ENCODE measurements at regions not wholly inside any gene's neighbourhood (a gene's known extent, or its start where the extent isn't known, plus 50 kb on each side); places are given as distances from the start of the nearest gene placed in this dataset.

DNA sequence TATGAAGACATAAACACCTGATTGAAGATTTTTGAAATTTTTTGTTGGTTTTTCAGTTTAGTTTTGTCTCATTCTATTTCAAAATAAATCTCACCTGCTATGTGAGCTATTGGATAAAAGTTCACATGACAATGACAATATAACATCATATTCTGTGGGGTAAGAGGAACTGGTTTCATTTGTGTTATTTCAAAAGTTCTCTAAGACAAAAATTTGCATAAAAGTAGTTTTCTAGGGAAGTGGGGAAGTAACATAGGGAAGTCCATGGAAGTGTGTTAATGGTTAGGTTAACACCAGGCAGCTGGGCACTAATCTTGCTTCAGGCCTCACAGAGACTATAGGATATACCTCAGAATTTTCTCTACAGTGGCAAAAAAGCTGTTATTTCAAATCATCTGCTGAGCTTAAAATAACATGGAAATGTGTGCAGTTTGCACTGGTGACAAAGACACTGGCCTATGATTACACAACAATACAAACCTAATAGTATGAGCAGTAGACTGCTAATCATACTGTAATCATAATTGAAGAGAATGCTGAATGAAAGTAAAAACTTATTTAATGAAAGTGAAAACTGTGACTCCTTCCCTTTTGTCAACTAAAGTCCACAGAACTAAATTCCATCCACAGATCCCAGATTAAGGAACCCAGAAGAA lies 710.6 kb upstream of the TMEM132C start:
- DNase-seq (ENCODE audit: low read depth in 2 of 2): no peak

DNA sequence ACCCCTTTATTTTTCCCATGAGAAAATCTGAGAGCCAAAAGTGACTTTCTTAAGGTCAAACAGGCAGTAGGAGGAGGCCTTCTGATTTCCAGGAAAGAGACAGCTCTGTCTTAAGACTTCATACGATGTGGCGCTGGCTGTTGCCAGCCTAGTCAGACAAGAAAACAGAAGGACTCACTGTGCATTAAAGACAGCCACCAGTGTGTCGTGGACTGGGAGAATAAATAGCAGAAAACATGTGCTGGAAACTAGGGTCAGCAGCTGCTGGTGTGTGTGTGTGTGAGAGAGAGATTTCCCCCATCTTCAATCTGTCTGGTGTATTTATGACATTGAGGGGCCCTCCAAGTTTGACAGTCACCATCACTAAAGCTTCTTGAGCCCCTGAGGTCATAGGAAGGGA lies 708.6 kb upstream of the TMEM132C start:
- no peak for DNase-seq (ENCODE audit: low read depth in 2 of 2)

DNA sequence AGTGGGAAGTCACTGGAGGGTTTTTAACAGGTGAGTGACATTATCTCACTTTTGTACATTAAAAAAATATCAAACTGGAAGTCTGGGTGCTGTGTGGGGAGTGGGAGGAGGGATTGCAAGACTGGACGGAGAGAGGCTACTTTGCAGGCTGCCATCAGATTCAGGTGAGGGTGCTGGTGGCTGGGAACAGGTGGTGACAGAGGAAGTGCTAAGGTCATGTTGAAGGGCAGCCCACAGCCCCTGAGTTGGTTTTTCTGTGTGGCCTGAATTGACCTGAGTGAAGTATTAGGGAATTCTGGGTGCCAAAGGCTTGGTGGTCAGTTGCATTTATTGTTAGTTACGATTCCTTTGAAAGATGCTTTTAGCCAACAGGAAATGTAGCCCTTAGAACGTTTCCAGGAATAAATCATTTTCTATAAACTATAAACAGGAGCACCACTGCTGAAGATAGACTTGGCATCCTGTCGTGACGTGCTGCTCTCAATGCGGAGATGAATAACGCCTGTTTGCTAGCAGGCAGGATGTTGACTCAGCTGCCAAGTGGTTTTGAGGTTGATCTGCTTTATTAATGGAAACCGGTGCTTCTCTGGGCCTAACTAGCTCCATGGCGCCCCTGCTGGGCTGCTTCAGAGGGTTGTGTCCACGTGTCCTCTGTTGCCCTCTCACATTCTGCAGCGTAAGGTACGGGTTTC lies 707.5 kb upstream of the TMEM132C start:
- peak; percentile 91 for DNase-seq (ENCODE audit: low read depth in 2 of 2)

DNA sequence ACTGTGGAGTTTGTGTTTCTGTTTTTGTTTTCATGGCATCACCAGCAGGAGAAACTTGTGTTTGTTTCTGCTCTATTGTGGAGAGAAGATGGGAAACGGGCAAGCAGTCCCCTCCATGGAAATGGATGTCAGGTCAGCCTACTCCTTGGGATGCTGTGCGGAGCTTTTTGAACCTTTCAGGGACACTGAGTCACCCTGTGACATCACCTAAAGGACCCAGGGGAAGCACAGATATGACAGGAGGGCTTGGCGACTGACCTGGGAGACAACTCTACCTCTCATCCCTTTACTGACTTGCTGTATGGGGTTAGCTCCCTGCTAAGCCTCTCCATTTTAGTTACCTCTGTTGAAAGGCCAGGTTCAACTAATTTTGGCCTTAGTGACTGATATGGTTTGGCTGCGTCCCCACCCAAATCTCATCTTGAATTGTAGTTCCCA lies 706.9 kb upstream of the TMEM132C start:
- DNase-seq (ENCODE audit: low read depth in 2 of 2): no peak

DNA sequence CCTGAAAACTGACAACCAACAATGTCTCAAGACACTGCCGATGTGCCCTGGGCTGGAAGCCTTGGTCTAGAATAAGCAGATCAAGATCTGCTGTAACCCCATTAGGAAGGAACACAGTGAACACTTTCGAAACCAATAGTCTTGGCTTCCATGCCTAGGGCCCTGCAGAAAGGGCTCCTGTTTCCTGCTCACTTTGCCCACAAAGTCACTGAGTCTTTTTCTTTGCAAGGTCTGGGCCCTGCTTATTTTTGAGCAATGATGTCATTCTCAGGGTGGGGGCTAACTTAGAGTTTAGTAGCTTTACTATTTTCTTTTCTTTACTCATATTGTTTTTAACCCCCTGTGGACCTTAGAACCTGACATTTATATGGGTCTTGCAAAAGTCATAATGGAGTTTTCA lies 704.2 kb upstream of the TMEM132C start:
- no peak for DNase-seq (ENCODE audit: low read depth in 2 of 2)

DNA sequence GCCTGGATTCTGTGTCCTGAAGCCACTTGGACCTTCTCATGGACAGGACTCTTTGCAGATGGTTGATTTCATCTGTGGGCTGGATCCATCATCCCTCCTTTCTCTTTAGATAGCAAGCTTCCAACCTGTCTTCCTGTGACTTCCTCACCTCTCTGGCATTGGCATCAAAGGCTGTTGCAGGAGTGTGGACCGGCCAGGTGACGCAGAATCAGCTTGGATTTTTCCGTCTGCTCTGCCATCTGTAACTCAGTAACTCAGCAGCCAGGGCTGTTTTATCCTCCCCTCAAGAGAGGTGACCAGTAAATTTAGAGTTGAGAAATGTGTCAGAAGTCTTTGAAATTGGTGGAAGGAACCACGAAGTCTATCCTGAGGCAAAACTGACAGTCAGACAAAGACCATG lies 701.7 kb upstream of the TMEM132C start:
- DNase-seq (ENCODE audit: low read depth in 2 of 2): no peak

DNA sequence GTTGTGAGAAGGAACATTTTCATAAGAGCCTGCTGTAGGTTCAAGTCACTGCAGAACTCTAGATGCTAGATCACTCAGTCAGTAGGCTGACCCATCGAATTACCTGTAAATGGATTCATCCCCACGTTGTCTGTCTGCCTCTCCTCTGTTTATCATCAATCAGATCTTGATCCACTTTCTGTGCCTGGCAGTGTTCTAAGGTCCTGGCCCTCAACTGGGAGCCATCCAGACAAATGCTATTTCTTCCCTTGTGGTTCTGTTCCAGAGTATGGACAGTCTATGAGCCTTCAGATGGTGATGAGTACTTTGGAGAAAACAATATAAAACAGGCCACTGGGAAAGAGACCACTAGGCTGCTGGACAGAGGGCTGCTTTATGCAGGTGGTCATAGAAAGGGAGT lies 699.4 kb upstream of the TMEM132C start:
- no peak for DNase-seq (ENCODE audit: low read depth in 2 of 2)

DNA sequence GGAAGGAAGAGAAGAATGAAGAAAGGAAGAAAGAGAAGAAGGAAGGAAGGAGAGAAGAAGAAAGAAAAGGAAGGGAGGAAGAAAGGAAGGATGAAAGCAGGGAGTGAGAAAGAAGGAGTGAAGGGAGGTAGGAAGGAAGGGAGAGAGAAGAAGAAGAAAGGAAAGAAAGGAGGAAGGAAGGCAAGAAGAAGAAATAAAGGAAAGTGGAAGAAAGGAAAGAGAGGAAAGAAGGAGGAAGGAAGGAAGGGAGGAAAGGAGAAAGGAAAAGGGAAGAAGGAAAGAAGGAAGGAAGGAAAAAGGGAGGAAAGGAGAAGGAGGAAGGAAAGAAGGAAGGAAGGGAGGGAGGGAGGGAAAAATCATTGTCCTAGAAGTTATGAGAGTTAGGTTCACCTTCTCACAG lies 696.6 kb upstream of the TMEM132C start:
- no peak for DNase-seq (ENCODE audit: low read depth in 2 of 2)

DNA sequence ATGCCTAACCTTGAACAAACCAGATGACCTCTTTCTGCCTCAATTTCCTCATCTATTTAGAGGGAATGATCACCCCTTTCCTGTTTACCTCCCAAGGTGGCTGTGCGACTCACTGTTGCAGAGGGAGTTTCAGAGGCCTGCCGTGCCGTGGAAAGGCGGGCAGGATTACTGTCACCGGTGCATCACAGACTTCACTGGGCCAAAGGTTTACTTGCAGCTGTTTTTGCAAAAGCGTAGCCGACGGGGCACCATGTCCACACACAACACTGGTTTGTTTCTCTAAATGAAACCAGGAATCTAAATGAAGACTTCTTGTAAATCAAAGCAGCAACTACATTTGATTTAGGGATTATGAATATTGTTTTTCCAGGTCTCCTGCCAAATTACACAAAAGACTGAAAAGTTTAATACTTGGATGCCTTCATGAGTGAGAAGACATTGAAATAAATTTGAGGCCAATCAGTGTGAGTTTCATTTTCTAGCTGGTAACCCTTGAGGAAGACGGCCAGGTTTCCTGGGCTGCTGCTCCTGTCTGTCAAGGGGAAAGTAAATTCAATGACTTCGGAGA lies 696.1 kb upstream of the TMEM132C start:
- DNase-seq (ENCODE audit: low read depth in 2 of 2): no peak

DNA sequence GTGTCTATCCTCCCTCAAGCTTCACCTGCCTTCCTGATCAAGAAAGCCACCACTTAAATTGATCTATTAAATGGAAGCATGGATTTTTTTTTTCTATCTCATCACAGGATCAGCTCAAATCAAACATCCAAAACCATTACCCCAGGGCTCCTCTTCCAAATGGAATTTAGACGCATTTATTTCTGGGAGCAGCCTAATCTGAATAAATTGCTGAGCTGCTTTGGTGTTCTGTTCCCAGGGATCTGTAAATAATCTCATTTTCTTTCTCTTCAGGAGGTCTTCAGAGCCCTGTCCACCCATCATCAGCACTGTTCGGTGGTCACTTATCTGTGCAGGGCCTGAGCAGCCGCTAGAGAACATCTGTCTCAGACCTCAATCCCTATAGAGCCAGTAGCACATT lies 695.4 kb upstream of the TMEM132C start:
- no peak for DNase-seq (ENCODE audit: low read depth in 2 of 2)

DNA sequence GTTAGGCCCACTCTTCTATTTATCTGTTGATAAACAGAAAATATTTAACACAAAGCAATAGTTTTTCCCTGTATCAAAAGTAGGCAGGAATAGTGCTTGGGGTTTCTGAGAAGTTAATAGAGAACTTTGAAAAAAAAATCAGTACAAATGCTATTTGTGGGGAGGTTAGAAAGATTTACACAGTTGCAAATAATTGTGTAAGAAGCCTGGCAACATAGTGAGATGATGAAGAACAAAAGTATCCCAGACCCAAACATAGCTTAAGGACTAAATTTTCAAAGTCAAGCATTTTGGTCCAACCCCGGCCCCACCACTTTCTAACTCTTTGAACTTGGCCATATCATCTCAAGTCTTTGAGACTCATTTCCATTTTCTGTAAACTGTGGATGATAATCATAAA lies 687.5 kb upstream of the TMEM132C start:
- no peak for DNase-seq (ENCODE audit: low read depth in 2 of 2)

DNA sequence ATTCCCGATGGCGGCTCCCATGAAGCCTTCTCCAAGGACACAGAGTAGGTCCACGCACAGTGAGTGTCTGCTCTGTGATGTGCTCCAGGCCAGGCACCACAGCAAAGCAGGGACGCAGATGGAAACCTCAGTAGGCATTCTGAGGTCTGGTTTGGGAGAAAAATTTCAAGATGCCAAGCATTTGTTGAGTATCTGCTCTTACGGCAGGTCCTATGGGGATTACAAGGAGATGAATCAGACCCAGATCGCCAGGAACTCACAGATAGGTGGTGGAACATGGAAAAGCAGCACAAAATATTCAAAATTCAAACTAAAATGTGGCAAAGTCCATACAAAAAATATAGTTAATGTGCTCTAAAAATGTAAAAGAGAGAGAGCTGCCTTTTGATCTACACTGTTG lies 684.9 kb upstream of the TMEM132C start:
- no peak for DNase-seq (ENCODE audit: low read depth in 2 of 2)

DNA sequence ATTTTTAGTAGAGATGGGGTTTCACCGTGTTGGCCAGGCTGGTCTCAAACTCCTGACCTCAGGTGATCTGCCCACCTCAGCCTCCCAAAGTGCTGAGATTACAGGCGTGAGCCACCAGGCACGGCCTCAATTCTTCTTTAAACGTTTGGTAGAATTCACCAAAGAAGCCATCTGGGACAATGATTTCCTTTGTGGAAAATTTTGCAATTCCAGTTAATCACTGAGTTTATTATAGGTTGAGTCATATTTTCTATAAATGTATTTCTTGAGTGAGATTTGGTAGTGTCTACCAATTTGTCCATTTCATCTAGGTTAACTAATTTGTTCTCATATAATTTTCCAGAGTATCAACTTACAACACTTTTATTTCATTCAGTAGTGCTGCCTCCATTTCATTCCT lies 683.9 kb upstream of the TMEM132C start:
- no peak for DNase-seq (ENCODE audit: low read depth in 2 of 2)

DNA sequence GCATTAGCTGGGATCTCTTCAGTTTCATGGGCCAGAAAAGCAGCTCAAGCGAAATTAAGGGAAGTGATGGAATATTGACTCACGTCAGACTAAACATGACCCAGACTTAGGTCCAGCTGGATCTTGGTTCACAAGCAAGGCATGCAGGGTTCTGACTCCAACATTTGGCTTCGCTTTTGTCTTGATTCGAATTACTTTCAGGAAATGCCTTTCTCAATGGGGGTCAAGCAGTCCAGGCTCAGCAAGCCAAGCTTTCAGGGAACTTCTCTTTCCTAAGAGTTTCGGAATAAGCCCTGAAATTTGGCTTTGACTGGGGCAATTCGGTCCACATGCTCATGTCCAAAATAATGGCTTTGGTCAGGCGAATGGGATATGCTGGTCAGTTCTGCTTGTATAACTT lies 678.7 kb upstream of the TMEM132C start:
- peak; percentile 67 to 70 for DNase-seq (ENCODE audit: low read depth in 2 of 2)

DNA sequence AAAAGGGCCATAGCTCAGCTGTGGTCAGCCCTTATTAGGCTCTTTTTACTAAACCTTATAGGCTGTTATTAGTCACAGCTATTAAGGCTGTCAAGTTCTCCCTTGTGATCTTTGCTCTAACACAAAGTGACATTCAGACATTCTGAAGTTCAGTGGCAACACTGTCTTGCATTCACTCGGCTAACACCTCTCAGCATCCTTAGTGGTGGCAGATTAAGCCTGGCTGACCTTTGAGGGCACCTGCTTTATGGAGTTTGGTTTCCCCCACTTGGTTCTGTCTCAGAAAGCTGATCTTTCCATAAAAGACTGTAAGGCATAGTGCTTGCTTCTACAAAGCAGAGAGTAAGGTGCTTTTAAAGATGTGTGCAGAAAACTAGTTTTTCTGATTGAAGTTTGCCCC lies 677.4 kb upstream of the TMEM132C start:
- no peak for DNase-seq (ENCODE audit: low read depth in 2 of 2)

DNA sequence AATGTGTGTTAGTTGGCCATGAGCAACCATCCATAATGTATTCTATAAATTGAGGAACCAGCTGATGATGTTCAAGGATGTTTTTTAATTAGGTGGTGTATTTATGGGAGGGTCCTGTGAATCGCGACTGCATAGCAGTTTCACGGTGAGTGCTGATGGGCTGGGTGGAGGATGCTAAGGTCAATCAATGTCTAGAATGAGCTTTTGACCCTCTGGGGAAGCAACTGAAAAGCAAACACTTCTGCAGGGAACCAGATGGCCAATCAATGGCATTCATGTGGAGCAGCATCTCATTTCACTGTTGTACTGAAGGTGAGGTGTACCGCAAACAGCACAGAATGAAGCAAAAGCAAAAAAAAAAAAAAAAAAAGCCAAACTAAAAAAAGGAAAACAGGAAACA lies 676.1 kb upstream of the TMEM132C start:
- no peak for DNase-seq (ENCODE audit: low read depth in 2 of 2)

DNA sequence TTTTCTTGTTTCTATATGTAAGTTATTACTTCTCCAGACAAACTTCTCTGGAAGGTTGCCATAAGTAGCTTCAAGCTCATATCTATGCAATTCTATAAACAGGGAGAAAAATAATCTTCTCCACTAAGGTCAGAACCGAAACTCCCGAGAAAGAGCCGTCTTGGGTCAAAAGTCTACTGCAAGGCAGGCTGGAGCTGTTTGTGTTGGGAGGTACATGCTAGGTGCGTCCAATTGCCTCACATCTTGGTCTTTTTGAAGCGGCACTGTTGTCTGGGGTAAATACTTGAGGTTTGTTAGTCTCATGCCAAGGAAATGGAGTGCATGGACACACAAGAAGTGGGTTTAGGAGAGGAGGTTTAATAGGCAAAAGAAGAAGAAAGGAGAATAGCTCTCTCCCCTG lies 674.7 kb upstream of the TMEM132C start:
- DNase-seq (ENCODE audit: low read depth in 2 of 2): no peak

DNA sequence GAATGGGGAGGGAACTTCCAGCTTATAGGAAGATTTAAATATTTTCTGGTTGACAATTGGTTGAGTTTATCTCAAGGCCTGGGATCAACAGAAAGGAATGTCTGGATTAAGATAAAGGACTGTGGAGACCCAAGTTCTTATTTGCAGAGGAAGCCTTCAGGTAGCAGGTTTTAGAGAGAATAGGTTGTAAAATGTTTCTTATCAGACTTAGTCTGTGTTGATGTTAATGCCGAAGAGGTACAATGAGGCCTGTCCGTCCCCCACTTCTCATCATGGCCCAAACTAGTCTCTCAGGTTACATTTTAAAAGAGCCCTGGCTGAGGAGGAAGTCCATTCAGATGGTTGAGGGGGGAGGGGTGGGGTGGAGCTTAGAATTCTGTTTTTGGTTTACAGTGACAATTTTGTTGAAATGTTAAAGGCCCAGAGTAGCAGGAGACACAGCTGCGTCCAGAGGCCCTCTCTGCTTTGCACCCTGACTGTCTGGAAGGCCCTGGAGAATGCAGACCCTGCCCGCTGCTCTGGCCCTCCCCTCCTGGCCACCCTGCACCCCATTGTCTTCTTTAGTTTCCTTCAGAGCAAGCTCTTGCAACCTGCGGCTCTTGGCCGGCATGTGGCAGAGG lies 672.5 kb upstream of the TMEM132C start:
- no peak for DNase-seq (ENCODE audit: low read depth in 2 of 2)

DNA sequence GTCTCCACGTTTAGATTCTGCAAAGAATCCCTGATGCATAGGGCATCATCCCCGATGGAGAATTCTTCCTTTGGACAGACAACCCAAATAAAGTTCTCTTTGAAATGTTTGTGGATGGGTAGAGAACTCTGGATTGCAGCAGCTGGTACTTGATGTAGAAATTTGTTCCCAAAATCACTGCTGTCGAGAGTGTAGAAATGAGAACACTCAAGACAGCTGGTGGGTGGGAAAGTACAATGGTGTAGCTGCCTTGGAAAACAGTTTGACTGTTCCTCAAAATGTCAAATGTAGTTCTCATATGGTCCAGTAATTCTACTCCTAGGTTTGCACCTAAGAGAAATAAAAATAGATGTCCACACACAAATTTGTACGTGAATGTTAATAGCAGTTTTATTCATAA lies 671.5 kb upstream of the TMEM132C start:
- no peak for DNase-seq (ENCODE audit: low read depth in 2 of 2)

DNA sequence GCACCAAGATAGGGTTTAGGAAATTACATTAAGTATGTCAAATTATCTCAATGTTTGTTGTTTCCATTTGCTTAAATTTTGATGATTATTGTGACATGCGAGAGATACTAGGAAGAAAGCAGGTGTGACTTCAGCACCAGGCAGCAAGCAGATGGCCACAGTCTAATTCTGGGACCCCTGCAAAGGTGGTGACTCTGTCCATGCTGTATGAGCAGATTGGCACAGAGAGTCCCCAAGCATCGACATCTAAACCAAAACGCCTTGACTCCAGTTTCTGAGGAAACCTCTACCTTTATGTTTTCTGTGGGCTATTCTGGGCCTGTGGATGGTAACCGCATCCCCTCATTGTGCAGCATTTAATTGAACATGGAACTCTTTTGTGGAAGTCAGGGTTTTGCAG lies 670.1 kb upstream of the TMEM132C start:
- no peak for DNase-seq (ENCODE audit: low read depth in 2 of 2)

DNA sequence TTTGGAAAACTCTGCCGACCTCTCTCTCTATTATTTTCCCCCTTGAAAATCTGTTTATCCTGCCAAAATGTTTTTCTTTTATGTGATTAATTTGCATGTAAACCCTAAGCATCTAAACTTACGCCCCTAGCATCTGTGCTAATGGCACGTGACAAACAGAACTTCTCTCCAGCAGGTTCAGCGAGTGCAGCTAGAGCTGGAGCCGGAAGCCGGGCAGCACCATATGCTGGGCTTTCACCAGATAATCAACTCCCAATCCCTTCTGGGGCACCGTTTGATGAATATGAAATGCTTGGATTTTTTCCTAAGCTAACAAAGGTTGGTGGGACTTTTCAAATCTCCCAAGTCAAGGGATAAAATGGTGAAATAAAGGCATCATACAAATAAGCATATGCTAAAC lies 667.5 kb upstream of the TMEM132C start:
- no peak for DNase-seq (ENCODE audit: low read depth in 2 of 2)

DNA sequence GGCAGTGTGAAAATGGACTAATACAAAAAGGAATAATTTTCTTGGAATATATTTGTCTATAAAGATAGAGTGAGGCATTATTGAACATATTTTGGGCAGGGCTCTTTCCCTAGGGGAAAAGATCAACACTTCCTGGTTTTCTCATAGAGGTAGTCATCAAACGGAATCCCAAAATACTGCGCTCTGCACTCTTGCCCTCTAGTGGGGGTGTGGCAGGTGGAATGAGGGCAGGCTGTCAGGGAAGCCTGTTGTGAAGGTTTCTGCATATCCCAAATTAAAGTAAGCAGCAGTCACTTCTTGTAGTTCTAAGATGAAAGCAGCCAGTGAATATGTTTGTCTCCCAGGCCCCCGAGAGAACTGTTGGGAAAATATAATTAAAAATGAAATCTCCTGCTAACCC lies 666.8 kb upstream of the TMEM132C start:
- no peak for DNase-seq (ENCODE audit: low read depth in 2 of 2)

DNA sequence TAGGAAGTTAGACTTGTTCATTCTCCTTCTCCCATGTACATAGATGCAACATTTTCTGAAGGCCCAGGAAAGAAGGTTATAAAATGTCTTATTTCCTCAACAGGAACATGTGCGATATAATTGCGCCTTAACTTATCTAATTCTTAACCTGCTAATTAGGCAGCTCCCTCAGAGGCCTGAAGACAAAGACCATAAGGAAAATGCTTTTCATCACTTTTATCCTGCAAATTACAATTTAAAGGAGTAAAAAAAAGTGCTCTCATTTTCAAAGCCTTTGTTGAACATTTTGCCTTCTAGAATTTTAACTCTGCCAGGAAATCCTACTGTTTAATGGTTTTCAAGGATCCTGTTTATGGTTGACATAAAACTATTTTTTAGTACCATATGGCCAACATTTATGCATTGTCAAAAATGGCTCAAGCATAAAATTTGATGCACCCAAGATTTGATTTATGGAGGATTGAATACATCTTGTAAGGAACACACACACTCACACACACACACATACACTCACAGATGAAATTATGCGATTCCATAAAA lies 660.4 kb upstream of the TMEM132C start:
- DNase-seq (ENCODE audit: low read depth in 2 of 2): no peak
